OCI-LY7 (cell line): ENCODE measurements at regions not wholly inside any gene's neighbourhood (a gene's known extent, or its start where the extent isn't known, plus 50 kb on each side); places are given as distances from the start of the nearest gene placed in this dataset.

Experiments used
- BruUV-seq: library from RNA; stranded (reverse); fragments of 400-500 nt; replicated peaks from 2 replicates; lab custom pipeline; 2021; lab: Mats Ljungman, UMichigan
- CTCF ChIA-PET: fragments of 300-600 bp; sonication (Branson Sonifier 250); formaldehyde crosslinking; loops from one replicate; lab custom pipeline; 2022; ENCODE audit warnings: antibody characterized with exemption; ENCODE audit not compliant: unreplicated experiment; lab: Charles Lee
- POLR2A ChIA-PET: fragments of 300-600 bp; sonication (Branson Sonifier 250); formaldehyde crosslinking; loops from one replicate; lab custom pipeline; 2022; ENCODE audit warnings: antibody characterized with exemption; lab: Charles Lee
- DNase-seq: peaks from one replicate; pipeline ENCODE4 v3.0.0-alpha.2; 2015; ENCODE audit warnings: low spot score
- H2AFZ ChIP-seq: fragments of 200-600 bp; sonication (generic), shearing (Covaris generic); 2 replicates; pipeline ENCODE4 v1.6.1; 2014; ENCODE audit warnings: mild to moderate bottlenecking, antibody characterized with exemption, low read length, moderate library complexity
- H3K27ac ChIP-seq: fragments of 200-600 bp; sonication (generic); 2 replicates; pipeline ENCODE4 v1.5.1; 2014; ENCODE audit warnings: mixed run types, low read depth, mild to moderate bottlenecking, moderate library complexity, low read length, inconsistent platforms; ENCODE audit not compliant: poor library complexity, severe bottlenecking
- H3K36me3 ChIP-seq: fragments of 200-600 bp; sonication (generic); 2 replicates; pipeline ENCODE4 v1.6.1; 2014; ENCODE audit warnings: mild to moderate bottlenecking, antibody characterized with exemption, low read length, moderate library complexity, mixed read lengths; ENCODE audit not compliant: insufficient read depth
- H3K4me1 ChIP-seq: fragments of 200-600 bp; sonication (generic); 2 replicates; pipeline ENCODE4 v1.5.1; 2014; ENCODE audit warnings: mild to moderate bottlenecking, low read length; ENCODE audit not compliant: insufficient read depth, poor library complexity, severe bottlenecking
- H3K4me2 ChIP-seq: fragments of 200-600 bp; sonication (generic); 2 replicates; pipeline ENCODE4 v1.6.1; 2014; ENCODE audit warnings: mild to moderate bottlenecking, low read length
- H3K4me3 ChIP-seq: fragments of 200-600 bp; sonication (generic); 2 replicates; pipeline ENCODE4 v1.5.1; 2014; ENCODE audit warnings: mild to moderate bottlenecking, low read depth, low read length; ENCODE audit not compliant: poor library complexity, severe bottlenecking
- H3K79me2 ChIP-seq: fragments of 200-600 bp; sonication (generic); 2 replicates; pipeline ENCODE4 v1.6.1; 2016; ENCODE audit warnings: low read depth, mild to moderate bottlenecking, low read length, moderate library complexity, mixed read lengths; ENCODE audit not compliant: insufficient read depth
- H3K9me2 ChIP-seq: fragments of 200-600 bp; sonication (generic); 2 replicates; pipeline ENCODE4 v1.6.1; 2016; ENCODE audit warnings: mild to moderate bottlenecking, low read length, mixed read lengths; ENCODE audit not compliant: insufficient read depth
- H3K9me3 ChIP-seq: fragments of 200-600 bp; sonication (generic); 2 replicates; pipeline ENCODE4 v1.6.1; 2014; ENCODE audit warnings: mild to moderate bottlenecking, mixed run types, low read length, mixed read lengths
- H4K20me1 ChIP-seq: fragments of 200-600 bp; sonication (generic); 2 replicates; pipeline ENCODE4 v1.6.1; 2014; ENCODE audit warnings: mild to moderate bottlenecking, antibody characterized with exemption, low read length, moderate library complexity, mixed read lengths; ENCODE audit not compliant: insufficient read depth
- EZH2phosphoT487 ChIP-seq: fragments of 200-600 bp; sonication (generic); IDR thresholded peaks from 2 replicates; pipeline ENCODE4 v1.6.1; 2018; ENCODE audit warnings: low read depth, borderline replicate concordance, mild to moderate bottlenecking, mixed run types, antibody characterized with exemption, low read length, moderate library complexity, mixed read lengths
- intact Hi-C: fragments of 100-400 bp; cut with micrococcal nuclease; formaldehyde crosslinking; loops from one replicate; pipeline ENCODE4 v1.10.0; 2022; ENCODE audit not compliant: unreplicated experiment
- TF ChIP-seq, protein P1 (sequence below): fragments of 200-600 bp; sonication (generic); conservative IDR thresholded peaks from 2 replicates; pipeline ENCODE4 v1.5.1; 2014; ENCODE audit warnings: mild to moderate bottlenecking, antibody characterized with exemption, low read length, moderate library complexity, mixed read lengths

DNA sequence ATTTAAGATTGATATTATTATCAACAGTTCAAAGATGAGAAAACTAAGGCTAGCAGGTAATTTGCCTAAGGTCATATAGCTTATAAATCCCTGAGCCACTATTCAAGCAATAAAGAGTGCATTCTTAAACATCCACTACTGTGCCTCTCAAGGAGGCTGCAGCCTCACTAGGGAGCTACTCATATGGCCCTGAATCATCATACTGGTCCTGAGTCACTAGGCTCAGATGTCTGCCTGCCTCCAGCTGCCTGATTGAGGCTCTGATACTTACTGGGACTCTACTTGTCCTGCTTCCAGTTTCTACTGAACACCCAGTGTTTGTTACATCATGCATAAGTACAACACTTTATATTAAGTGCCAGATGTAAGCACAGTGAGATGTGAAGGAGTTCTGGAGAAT, 110.7 kb downstream of the AASDH start:
- no peak overlapping the region for H3K4me3 ChIP-seq
- no peak overlapping the region for H3K4me2 ChIP-seq
- H3K27ac ChIP-seq, result no peak overlapping the region
- no peaks in the 10 kb centered on the region; the same call in 1 of the 2 replicates for H3K36me3 ChIP-seq
- intact Hi-C loops, result no loop called here
- no peaks in the 10 kb centered on the region for H3K9me3 ChIP-seq
- CTCF ChIA-PET, result no interaction called here
- TF ChIP-seq, protein P1, sequence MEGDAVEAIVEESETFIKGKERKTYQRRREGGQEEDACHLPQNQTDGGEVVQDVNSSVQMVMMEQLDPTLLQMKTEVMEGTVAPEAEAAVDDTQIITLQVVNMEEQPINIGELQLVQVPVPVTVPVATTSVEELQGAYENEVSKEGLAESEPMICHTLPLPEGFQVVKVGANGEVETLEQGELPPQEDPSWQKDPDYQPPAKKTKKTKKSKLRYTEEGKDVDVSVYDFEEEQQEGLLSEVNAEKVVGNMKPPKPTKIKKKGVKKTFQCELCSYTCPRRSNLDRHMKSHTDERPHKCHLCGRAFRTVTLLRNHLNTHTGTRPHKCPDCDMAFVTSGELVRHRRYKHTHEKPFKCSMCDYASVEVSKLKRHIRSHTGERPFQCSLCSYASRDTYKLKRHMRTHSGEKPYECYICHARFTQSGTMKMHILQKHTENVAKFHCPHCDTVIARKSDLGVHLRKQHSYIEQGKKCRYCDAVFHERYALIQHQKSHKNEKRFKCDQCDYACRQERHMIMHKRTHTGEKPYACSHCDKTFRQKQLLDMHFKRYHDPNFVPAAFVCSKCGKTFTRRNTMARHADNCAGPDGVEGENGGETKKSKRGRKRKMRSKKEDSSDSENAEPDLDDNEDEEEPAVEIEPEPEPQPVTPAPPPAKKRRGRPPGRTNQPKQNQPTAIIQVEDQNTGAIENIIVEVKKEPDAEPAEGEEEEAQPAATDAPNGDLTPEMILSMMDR, result no peak
- TF ChIP-seq EZH2phosphoT487, result no peak
- no TSS peak for BruUV-seq
- no peaks in the 10 kb centered on the region for H3K79me2 ChIP-seq
- DNase-seq, result no peak
- H3K9me2 ChIP-seq, result no peaks in the 10 kb centered on the region
- POLR2A ChIA-PET, result interaction anchor here (1.0 kb wide), 1 partner anchor 145 kb away, joined by 3 read pairs; no protein-coding TSS in a partner anchor
- no peak overlapping the region for H2AFZ ChIP-seq
- no peaks in the 10 kb centered on the region for H3K4me1 ChIP-seq
- no peaks in the 10 kb centered on the region for H4K20me1 ChIP-seq

DNA sequence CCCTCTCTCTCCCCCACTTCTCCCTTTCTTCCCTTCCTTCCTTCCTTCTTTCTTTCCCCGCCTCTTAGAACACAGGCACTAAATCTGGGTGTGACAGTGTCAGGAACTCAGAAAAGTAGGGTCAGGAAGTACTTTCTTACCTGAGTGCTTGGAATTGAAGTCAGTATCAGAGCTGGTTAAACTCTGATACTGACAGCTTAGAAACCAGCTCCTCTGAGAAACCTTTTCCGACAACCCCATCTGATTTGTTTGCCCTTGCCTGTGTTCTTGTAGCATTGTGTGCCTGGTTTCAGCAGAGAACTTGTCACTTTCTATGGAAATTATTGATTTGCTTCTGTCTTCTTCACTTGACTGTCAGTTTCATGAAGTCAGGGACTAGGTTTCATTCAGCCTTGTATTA, 113.9 kb downstream of the AASDH start:
- BruUV-seq, result no TSS peak
- ChIA-PET CTCF (no interaction called here), POLR2A (no interaction called here)
- H3K79me2 ChIP-seq, result no peaks in the 10 kb centered on the region
- H3K4me3 ChIP-seq, result no peak overlapping the region
- no peak overlapping the region for H3K27ac ChIP-seq
- intact Hi-C loops, result no loop called here
- H3K9me3 ChIP-seq, result no peaks in the 10 kb centered on the region
- no peaks in the 10 kb centered on the region; the same call in 1 of the 2 replicates for H3K36me3 ChIP-seq
- no peaks in the 10 kb centered on the region for H3K4me1 ChIP-seq
- no peak for DNase-seq
- TF ChIP-seq, protein P1, result no peak
- TF ChIP-seq EZH2phosphoT487, result no peak
- H3K9me2 ChIP-seq, result no peaks in the 10 kb centered on the region
- no peak overlapping the region for H3K4me2 ChIP-seq
- H2AFZ ChIP-seq, result no peak overlapping the region
- H4K20me1 ChIP-seq, result no peaks in the 10 kb centered on the region

DNA sequence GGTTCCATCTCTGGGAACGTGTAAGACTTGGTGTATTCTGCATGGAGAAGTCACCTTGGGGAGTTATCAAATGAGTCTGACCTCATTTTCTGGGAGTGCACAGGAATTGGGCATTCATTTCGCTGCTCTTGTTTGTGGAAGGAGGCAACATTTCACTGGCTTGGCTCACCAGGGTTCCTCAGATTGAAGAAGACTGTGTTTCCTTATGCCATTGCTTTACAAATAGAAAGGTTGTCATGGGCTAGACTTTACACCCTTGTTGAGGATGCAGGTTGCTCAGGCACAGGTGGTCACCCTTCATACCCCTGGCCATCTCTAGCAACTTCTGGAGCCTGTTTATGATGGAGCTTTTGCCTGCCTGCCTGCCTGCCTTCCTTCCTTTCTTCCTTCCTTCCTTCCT, 114.4 kb downstream of the AASDH start:
- Histone ChIP-seq H3K4me2 (no peak overlapping the region), H2AFZ (no peak overlapping the region), H3K4me3 (no peak overlapping the region), H4K20me1 (no peaks in the 10 kb centered on the region), H3K9me2 (no peaks in the 10 kb centered on the region), H3K79me2 (no peaks in the 10 kb centered on the region), H3K27ac (no peak overlapping the region), H3K4me1 (no peaks in the 10 kb centered on the region), H3K9me3 (no peaks in the 10 kb centered on the region), H3K36me3 (no peaks in the 10 kb centered on the region; the same call in 1 of the 2 replicates)
- no peak for DNase-seq
- CTCF ChIA-PET, result no interaction called here
- POLR2A ChIA-PET, result interaction anchor here (0.6 kb wide), 1 partner anchor 759 kb away, joined by 3 read pairs; no protein-coding TSS in a partner anchor
- TF ChIP-seq, protein P1, result no peak
- no peak for TF ChIP-seq EZH2phosphoT487
- intact Hi-C loops, result no loop called here
- BruUV-seq, result no TSS peak
